ENCODE measurements at regions not wholly inside any gene's neighbourhood (a gene's known extent, or its start where the extent isn't known, plus 50 kb on each side); places are given as distances from the start of the nearest gene placed in this dataset.
"Not testable (repeated sequence)": the region's sequence is repeated elsewhere in the genome, so short reads cannot be mapped to it uniquely, and the experiment has no call there.

- POLR2A ChIA-PET, result no interaction called here
- CTCF ChIA-PET, result interaction anchor here (0.7 to 2.4 kb wide), 4 partner anchors 9 to 1806 kb away, joined by 3 to 19 read pairs (median 3); no protein-coding TSS in a partner anchor
Observed at GRCh38 chr1:101366513-101367215, 129.8 kb downstream of the S1PR1 start.

GRCh38 chr1:101367630-101368029, 130.8 kb downstream of the S1PR1 start:
- Histone ChIP-seq H3K27me3 (ENCODE audit: control insufficient read depth, insufficient read depth, low read length) (no peaks in the 10 kb centered on the region), H3K4me3 (ENCODE audit: low read depth, low read length) (no peak overlapping the region), H3K36me3 (ENCODE audit: control insufficient read depth, insufficient read depth, low read length) (no peaks in the 10 kb centered on the region)
- POLR2A ChIA-PET, result no interaction called here
- CTCF ChIA-PET, result interaction anchor here (0.7 to 2.4 kb wide), 6 partner anchors 9 to 129 kb away, joined by 3 to 19 read pairs (median 4); no protein-coding TSS in a partner anchor
- no peak for DNase-seq (ENCODE audit: low read depth)
- no peak for TF ChIP-seq CTCF (IDR thresholded peaks at IDR 0.05; ENCODE audit: insufficient read depth, low read depth, low read length)

More at GRCh38 chr1:101366513-101367215, 129.8 kb downstream of the S1PR1 start:
- Histone ChIP-seq H3K36me3 (ENCODE audit: control insufficient read depth, insufficient read depth, low read length) (no peaks in the 10 kb centered on the region), H3K27me3 (ENCODE audit: control insufficient read depth, insufficient read depth, low read length) (no peaks in the 10 kb centered on the region), H3K4me3 (ENCODE audit: low read depth, low read length) (no peak overlapping the region)
- no peak for TF ChIP-seq CTCF (IDR thresholded peaks at IDR 0.05; ENCODE audit: insufficient read depth, low read depth, low read length)
- peak; percentile 6 for DNase-seq (ENCODE audit: low read depth)

- Histone ChIP-seq H3K36me3 (ENCODE audit: control insufficient read depth, insufficient read depth, low read length) (no peaks in the 10 kb centered on the region), H3K27me3 (ENCODE audit: control insufficient read depth, insufficient read depth, low read length) (no peaks in the 10 kb centered on the region; the same call in 1 of the 2 replicates), H3K4me3 (ENCODE audit: low read depth, low read length) (no peak overlapping the region)
- TF ChIP-seq CTCF (IDR thresholded peaks at IDR 0.05; ENCODE audit: insufficient read depth, low read depth, low read length), result no peak
- no peak for DNase-seq (ENCODE audit: low read depth)
- CTCF ChIA-PET, result interaction anchor here (0.6 kb wide), 1 partner anchor 29 kb away, joined by 3 read pairs; no protein-coding TSS in a partner anchor
- POLR2A ChIA-PET, result no interaction called here
Observed at GRCh38 chr1:101370488-101370887, 133.7 kb downstream of the S1PR1 start.

GRCh38 chr1:101371259-101371658, 134.4 kb downstream of the S1PR1 start:
- no peak for TF ChIP-seq CTCF (IDR thresholded peaks at IDR 0.05; ENCODE audit: insufficient read depth, low read depth, low read length)
- ChIA-PET CTCF (interaction anchor here (0.6 to 1.9 kb wide), 3 partner anchors 14 to 62 kb away, joined by 3 to 9 read pairs (median 3); no protein-coding TSS in a partner anchor), POLR2A (no interaction called here)

GRCh38 chr1:101373570-101373969, 136.8 kb downstream of the S1PR1 start:
- Histone ChIP-seq H3K27me3 (ENCODE audit: control insufficient read depth, insufficient read depth, low read length) (no peaks in the 10 kb centered on the region; the same call in 1 of the 2 replicates), H3K4me3 (ENCODE audit: low read depth, low read length) (no peak overlapping the region), H3K36me3 (ENCODE audit: control insufficient read depth, insufficient read depth, low read length) (no peaks in the 10 kb centered on the region)
- ChIA-PET CTCF (no interaction called here), POLR2A (no interaction called here)
- no peak for TF ChIP-seq CTCF (IDR thresholded peaks at IDR 0.05; ENCODE audit: insufficient read depth, low read depth, low read length)
- no peak for DNase-seq (ENCODE audit: low read depth)

More at GRCh38 chr1:101371259-101371658, 134.4 kb downstream of the S1PR1 start:
- Histone ChIP-seq H3K27me3 (ENCODE audit: control insufficient read depth, insufficient read depth, low read length) (no peaks in the 10 kb centered on the region; the same call in 1 of the 2 replicates), H3K36me3 (ENCODE audit: control insufficient read depth, insufficient read depth, low read length) (no peaks in the 10 kb centered on the region), H3K4me3 (ENCODE audit: low read depth, low read length) (no peak overlapping the region)
- peak; percentile 39 for DNase-seq (ENCODE audit: low read depth)

- H3K36me3 ChIP-seq (ENCODE audit: control insufficient read depth, insufficient read depth, low read length); H3K4me3 ChIP-seq (ENCODE audit: low read depth, low read length); POLR2A ChIA-PET; CTCF ChIA-PET; H3K27me3 ChIP-seq (ENCODE audit: control insufficient read depth, insufficient read depth, low read length); DNase-seq (ENCODE audit: low read depth): not testable (repeated sequence)
Observed at GRCh38 chr1:101375448-101375847, 138.6 kb downstream of the S1PR1 start.
